GM18907 (cell line): ENCODE measurements at regions not wholly inside any gene's neighbourhood (a gene's known extent, or its start where the extent isn't known, plus 50 kb on each side); places are given as distances from the start of the nearest gene placed in this dataset.

Source experiments
- ATAC-seq: cut with Tn5 transposase; IDR thresholded peaks from one replicate; pipeline ENCODE4 v1.9.1; 2021; ENCODE audit warnings: mild to moderate bottlenecking, moderate library complexity; ENCODE audit not compliant: unreplicated experiment

DNA sequence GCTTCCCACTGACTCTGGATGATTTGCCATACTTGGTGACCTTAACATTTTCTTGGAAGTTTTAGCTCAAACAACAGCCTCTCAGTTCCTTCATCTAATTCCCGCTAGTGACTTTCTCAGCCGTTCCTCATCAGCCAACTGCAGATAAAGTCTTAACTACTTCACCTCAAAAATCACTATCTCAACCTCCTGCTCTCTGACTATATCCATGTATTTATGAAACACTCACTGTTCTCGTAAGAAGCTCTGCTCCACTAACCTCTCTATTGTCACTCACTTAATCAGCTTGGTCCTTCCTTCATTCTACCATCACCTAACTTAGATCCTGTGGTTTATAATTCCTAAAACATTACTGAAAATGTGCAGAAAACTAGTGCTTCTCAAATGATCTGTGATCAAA, 1551.6 kb downstream of the MRPL39 start:
- ATAC-seq, result no peak

DNA sequence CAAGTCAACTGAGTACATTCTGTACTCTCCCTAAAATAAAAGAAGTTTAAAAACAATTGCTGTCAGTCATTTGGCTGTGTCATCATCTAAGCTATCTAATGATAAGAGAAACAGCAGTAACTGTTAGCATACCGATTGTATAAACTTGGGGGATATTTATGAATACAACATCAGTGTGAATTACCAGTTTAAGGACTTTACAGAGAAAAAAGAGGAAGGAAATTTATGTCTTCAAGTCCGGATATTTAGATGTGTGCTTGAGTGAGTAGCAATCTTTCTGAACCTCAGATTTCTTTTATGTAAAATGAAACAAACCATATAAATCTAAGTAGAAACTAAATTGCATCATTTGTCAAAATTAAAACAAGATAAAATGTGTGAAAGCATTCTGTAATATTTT, 1557.0 kb downstream of the MRPL39 start:
- ATAC-seq, result no peak

- ATAC-seq, result peak; percentile 53
Measured at GRCh38 chr21:24046829-24047443, 1560.3 kb downstream of the MRPL39 start.

DNA sequence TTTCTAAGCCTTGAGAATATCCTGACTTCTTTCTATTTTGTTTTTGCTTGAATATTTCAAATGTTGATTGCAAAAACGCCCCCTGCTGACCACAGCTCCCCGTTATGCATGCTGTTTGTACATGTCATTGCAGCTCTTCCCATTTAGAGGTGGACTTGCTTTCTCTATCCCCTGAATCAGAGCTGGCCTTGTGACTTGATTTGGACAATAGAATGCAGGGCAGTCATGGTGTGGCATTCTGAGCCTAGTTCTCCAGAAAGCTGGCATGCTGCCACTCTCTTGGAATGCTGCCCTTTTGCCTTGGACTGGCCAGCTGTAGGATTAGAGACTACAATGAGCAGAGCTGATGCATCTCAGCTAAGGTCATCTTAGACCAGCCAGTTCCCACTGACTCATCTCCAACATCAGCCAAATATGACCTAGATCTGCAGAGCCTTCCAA, 1561.5 kb downstream of the MRPL39 start:
- ATAC-seq, result no peak

GRCh38 chr21:24045373-24045772, 1561.9 kb downstream of the MRPL39 start:
- ATAC-seq, result no peak

DNA sequence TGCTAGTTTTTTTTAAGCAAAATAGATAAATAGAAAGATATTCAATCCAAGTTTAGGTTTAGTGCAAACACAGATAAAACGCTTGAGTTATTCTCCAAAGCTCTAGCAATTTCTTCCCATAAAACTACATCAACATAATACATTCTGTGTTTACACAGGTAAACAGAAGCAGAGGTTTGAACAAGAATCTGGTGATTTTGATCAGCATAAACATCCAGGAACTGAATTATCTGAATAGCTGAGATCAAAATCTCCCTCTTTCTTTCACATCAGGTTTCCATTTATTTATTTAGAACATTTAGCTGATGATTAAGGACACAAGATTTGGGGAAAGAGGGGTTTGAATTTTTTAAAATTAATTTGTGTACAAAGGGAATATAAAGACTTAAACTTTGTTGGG, 1564.6 kb downstream of the MRPL39 start:
- ATAC-seq, result no peak

DNA sequence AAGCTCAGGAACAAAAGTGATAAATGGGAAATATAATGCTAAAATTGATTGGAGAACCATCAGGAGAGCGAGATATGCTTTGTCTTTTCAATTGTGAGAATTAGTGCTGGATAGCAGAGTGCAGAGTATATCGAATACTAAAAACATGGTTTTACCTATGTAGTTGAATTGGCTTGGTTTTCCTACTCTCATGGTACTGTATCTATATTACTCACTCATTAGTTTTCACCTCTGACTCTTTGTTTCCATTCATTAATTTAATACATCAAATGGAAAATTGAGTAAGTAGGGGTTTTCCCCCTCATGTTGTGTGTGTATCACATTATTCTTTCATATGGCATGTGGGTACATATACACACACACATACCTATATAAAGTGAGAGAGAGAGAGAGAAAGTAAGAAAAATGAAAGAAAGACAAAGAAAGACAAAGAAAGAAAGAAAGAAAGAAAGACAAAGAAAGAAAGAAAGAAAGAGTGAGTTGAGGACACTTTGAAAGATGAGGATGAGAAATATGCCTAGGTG, 1574.5 kb downstream of the MRPL39 start:
- no peak for ATAC-seq

- no peak for ATAC-seq
Measured at GRCh38 chr21:24027396-24027795, 1579.9 kb downstream of the MRPL39 start.

DNA sequence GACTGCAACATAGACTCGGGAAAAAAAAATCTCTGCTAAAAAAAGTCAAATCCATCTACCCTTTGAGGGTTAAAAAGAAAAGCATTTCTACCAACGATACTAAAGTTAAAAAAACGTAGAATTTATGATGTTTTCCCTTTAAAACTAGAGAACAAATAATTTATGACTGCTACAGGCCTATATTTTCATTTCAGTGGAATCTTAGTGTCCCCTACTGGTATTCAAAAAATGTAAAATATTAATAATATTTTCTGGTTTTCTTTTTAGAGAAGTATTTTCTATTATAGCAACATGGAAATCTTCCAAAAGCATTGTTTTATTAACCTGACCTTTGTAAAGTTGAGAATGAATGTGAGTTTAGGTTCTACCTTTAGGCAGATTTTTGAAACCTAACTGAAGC, 1582.2 kb downstream of the MRPL39 start:
- no peak for ATAC-seq

DNA sequence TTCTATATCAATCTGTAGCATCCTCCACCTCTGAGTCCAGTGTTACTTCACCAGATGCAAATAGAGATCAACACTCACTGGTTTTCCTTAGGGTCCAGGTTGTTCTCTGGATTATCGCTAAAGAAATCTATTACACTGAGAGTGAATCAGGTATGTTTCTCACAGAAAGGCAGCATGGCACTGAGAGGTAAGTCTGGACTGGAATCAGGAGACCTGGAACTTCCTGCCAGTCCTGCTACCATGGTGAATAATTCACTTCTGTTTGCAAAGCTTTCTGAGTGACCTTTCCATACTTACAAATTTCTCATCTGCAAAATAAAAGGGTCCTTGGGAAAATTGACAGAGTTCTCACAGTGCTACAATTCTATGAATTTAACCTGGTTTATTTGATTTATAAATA, 1583.3 kb downstream of the MRPL39 start:
- ATAC-seq, result no peak

DNA sequence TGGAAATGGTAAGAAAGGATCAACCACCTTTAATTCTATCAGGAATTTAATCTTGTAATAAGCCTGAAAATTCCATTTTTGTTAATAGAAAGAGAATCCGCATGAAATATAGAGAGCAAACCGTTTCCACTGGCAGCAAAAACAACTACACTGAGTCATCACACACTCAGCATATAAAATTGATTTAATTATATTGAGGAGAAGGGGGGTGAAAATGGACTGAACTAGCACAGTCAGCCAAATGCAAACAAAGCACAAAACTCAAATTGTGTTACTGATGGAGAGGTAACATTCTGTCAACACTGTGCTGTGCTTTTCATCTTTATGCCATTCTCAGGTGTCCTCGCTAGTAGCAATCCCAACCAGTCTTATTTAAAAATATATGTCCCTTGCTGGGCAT, 1583.9 kb downstream of the MRPL39 start:
- ATAC-seq, result no peak

DNA sequence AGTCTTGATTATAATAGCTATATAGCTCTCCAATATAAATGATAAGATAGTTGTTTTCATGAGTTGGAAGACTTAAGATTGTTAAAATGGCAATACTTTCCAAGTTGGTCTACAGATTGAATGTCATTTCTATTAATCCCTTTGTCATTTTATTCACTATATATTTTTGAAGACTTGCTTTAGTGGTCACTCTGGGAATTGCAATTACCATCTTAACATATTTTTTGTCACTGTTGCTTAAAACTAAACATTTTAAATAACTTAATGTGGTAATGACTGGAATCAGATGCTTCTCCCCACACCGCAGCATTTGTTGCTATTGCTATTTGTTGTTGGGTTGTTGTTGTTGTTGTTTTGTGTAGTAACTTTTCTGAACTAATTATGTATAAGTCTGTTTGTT, 1592.9 kb downstream of the MRPL39 start:
- no peak for ATAC-seq

- ATAC-seq, result no peak
Measured at GRCh38 chr21:24011087-24011486, 1596.2 kb downstream of the MRPL39 start.

DNA sequence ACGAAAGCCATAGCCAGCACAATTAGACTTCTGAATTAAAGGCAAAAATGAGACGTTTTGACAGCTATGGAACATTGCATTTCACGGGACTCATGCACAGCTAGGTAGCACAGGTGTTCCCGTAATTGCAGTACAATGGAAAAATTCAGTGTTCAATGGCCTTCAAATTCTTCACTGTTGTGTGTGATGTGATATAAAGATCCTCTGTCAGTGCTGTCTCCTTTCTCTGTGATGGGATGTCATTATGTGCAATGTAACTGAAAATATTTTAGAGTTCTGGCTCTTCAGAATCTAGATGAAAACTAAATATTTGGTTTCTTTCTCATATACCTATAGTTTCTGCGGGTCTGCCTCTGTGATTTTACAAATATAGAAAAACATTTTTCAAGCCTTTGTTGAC, 1599.7 kb downstream of the MRPL39 start:
- ATAC-seq, result no peak

- ATAC-seq, result no peak
Measured at GRCh38 chr21:23986987-23987386, 1620.3 kb downstream of the MRPL39 start.

DNA sequence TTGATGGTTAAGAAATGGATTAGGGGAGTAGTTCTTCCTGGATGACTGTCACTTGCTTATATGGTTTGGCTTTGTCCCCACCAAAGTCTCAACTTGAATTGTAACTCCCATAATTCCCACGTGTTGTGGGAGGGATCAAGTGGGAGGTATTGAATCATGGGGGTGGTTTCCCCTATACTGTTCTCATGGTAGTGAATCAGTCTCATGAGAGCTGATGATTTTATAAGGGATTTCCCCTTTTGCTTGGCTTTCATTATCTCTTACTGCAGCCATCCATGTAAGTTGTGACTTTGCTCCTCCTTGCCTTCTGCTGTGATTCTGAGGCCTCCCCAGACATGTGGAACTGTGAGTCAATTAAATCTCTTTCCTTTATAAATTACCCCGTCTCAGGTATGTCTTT, 1621.1 kb downstream of the MRPL39 start:
- ATAC-seq, result no peak

DNA sequence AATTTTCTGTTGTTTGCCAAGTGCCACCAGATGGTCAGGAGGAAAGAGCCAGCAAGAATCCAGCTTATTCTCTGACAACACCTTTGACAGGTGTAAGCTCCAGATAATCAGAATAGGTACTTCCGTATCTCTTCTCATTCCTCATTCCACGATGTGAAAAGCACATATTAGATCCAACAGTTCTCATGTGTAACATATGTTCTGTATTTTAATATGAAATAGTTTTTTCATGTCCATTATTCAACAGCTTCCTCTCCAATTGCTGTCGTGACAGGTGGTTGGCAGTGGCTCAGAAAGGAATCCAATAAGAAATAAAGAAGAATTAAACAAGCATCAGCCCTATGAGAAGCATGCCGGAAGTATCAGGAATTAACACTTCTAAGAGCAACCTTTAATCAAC, 1624.7 kb downstream of the MRPL39 start:
- no peak for ATAC-seq

DNA sequence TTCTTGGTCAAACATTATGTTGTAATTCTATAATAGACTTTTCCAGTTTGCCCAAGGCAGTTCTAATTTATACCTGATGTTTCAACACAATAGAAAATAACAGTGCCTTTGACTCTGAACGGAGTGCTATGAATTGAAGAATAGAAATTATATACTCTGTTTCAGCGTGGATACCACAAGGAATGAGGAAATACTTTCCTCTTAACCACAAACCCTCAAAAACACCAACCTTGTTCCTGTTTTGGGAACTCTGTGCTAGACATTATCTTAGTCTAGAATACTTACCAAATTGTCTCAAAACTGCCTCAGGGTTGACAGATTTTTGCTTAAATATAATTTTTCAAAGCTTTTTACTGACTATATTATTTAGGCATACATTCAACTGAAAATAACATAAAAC, 1629.3 kb downstream of the MRPL39 start:
- ATAC-seq, result no peak

DNA sequence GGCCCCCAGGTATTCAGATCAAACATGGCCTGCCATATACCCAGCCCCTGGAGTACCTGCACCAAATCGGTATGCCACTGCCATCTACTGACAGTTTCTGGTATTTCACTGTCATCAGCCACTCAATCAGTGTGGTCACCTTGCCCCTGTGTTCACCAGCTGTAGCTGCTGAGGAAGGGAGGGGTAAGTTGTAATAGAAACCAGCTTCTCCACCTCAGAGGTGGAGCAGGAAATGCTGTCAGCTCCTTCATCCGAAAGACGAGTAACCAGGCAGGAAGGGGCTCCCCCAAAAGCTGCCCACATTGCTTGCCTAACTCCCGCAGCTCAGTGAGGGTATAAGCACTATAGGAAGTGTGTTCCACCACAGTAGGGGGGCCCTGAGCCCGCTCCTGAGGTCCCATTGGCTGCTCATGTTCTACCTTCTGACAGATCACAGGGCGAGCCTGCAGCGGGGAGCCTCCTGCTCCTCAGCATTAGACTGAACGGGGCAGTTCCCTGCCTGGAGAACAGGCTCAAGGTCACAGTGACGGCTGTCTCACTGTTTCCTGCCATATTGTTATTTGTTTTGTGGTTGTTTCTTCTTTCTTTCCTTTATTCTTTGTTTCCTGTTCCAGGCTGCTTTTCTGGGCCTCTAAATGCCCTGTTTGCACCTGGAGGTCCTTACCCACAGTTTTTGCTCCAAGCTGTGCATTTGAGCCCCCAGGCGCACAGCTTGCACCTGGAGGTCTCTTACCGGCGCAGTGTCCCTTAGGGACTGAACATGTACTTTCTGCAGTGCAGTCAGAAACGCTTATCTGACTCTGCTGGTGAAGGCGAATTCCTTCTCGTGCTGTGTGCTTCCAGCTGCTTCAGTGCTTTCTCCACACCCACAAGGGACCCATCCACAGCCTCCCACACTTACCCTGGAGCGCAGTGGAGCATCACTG, 1638.3 kb downstream of the MRPL39 start:
- peak; percentile 97 for ATAC-seq

DNA sequence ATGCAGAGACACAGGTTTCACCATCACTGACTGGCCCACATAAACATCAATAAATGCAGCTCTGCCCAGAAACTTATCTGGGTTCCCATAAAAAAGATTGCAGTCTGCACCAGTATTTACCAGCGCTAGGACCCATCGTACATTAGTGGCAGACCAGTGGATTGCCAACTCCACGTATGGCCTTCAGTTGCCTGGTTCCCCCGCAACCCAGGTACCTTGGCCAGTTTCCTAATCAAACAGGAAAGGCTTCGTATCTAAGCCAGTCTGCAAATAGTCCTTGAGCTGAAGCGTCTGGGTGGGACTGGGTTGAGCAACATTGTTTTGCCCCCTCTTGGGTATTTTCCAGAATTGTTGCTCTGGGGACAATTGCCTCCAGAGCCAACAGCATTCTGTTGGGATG, 1639.3 kb downstream of the MRPL39 start:
- no peak for ATAC-seq

DNA sequence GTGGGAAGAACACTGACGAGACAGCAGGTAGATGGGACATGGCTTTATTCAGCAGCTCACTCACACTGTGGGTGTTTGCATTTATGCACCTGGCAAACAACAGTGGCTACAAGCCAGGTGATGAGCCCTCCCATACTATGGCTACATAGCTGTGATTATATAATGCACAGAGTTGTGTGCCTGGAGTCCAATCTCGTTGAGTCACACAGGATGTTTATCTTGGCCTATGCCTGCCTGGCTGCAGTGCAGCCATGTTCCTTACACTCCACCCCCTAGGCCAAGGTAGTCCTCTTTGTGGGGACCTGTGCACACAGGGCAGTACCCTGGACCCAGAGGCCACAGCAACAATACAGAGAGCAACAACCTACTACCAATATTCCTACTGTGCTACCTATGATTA, 1643.8 kb downstream of the MRPL39 start:
- no peak for ATAC-seq

DNA sequence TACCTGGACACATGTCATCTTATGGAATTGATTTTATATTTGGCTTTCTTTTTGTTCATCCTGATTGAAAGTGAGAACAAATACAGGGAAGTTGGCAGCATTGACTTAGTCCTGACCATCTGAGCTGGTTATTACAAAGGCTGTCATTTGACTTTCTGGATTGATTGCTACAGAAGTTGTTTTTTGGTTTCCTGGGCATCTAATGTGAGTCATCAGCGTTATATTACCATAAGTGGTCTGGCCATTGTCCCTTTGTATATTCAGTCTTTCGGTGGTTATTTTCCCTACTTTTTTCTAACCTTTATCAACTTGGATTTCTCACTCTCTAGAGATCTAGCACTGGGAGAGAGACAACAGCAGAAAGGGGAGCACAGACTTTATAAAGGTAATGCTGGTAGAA, 1646.5 kb downstream of the MRPL39 start:
- ATAC-seq, result no peak
